ENCODE measurements at regions not wholly inside any gene's neighbourhood (a gene's known extent, or its start where the extent isn't known, plus 50 kb on each side); places are given as distances from the start of the nearest gene placed in this dataset.

DNA sequence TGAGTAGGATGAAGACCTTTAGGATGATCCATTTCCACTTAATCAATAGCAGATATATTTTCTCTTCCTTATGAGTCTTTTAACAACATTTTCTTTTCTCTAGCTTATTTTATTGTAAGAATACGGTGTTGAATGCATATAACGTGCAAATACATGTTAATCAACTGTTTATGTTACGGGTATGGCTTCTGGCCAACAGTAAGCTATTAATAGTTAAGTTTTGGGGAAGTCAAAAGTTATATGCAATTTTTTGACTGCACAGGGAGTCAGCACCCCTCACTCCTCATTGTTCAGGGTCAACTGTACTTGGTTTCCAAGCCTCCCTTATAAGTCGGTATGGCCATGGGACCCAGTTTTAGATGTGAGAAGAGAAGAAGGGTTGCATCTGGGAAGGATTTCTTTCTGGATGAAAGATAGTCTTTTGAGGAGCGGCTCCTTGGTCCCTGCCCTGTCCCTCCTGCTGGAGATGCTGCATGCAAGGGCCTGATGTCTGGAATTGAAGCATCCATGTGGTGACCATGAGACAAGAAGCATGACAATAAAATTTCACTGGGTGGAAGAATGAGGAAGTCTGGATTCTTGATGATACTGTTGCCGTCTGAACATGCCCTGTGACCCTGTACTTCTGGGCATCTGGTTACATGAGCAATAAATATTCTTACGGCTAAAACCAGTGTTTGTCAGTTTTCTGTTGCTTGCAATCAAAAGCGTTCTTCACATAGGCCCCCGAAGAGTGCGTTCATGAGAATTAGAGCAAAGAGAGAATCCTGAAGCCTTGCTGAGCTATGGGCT lies 194.7 kb upstream of the PMEPA1 start:
- peaks cover 0 to 31% (median 3%) of the 10 kb centered on the region in 5 donors for H3K4me1 ChIP-seq (ENCODE audit: control insufficient read depth in 5 of 5, insufficient read depth in 5 of 5, low read length in 5 of 5)
- H3K27ac ChIP-seq (ENCODE audit: low read depth in 1 of 2, low read length in 1 of 2): no peak overlapping the region
- DNase-seq: peak in 2 of 3 donors; percentile 30 to 52
- ATAC-seq (ENCODE audit: insufficient read depth, low FRiP score): no peak
- H3K9me3 ChIP-seq (ENCODE audit: control insufficient read depth in 4 of 4, insufficient read depth in 3 of 4, low read length in 3 of 4): no peaks in the 10 kb centered on the region
- TF ChIP-seq, protein P1, sequence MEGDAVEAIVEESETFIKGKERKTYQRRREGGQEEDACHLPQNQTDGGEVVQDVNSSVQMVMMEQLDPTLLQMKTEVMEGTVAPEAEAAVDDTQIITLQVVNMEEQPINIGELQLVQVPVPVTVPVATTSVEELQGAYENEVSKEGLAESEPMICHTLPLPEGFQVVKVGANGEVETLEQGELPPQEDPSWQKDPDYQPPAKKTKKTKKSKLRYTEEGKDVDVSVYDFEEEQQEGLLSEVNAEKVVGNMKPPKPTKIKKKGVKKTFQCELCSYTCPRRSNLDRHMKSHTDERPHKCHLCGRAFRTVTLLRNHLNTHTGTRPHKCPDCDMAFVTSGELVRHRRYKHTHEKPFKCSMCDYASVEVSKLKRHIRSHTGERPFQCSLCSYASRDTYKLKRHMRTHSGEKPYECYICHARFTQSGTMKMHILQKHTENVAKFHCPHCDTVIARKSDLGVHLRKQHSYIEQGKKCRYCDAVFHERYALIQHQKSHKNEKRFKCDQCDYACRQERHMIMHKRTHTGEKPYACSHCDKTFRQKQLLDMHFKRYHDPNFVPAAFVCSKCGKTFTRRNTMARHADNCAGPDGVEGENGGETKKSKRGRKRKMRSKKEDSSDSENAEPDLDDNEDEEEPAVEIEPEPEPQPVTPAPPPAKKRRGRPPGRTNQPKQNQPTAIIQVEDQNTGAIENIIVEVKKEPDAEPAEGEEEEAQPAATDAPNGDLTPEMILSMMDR (IDR thresholded peaks at IDR 0.05; ENCODE audit: control extremely low read depth, extremely low read depth): no peak
- no peak overlapping the region for H3K4me3 ChIP-seq
- no peak overlapping the region for H3K9ac ChIP-seq (ENCODE audit: insufficient read depth in 1 of 2, low read length in 2 of 2)
- H3K36me3 ChIP-seq (ENCODE audit: control insufficient read depth in 4 of 4, insufficient read depth in 4 of 4, low read length in 4 of 4): no peaks in the 10 kb centered on the region
- WGBS, 2 donors: 46 to 67% methylated on average over 10 of the region's 10 CpGs
- H3K27me3 ChIP-seq (ENCODE audit: control insufficient read depth in 3 of 3, insufficient read depth in 3 of 3, low read length in 2 of 3): no peaks in the 10 kb centered on the region

DNA sequence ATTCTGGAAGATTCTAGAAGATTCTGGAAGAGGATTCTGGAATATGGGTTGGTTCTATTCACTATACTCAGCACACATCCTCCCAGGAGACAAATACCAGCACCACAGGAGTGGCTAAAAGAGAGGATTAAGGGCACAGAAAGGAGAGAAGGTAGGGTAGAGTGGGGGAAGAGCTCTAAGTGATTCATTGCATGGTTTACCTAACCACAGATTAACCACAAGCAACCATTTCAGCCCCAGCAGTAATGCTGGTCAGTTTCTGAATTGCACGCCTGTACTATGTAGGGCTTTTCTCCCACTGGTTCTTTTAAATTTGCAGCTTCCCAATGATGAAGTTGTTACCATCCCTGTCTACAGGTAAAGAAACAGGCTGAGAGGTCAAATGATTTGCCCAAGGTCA lies 192.7 kb upstream of the PMEPA1 start:
- Histone ChIP-seq H3K27me3 (ENCODE audit: control insufficient read depth in 3 of 3, insufficient read depth in 3 of 3, low read length in 2 of 3) (no peaks in the 10 kb centered on the region), H3K4me1 (ENCODE audit: control insufficient read depth in 5 of 5, insufficient read depth in 5 of 5, low read length in 5 of 5) (peaks cover 0 to 19% (median 3%) of the 10 kb centered on the region in 5 donors), H3K4me3 (no peak overlapping the region), H3K27ac (ENCODE audit: low read depth in 1 of 2, low read length in 1 of 2) (no peak overlapping the region), H3K9me3 (ENCODE audit: control insufficient read depth in 4 of 4, insufficient read depth in 3 of 4, low read length in 3 of 4) (no peaks in the 10 kb centered on the region), H3K9ac (ENCODE audit: insufficient read depth in 1 of 2, low read length in 2 of 2) (no peak overlapping the region), H3K36me3 (ENCODE audit: control insufficient read depth in 4 of 4, insufficient read depth in 4 of 4, low read length in 4 of 4) (no peaks in the 10 kb centered on the region)
- WGBS, 2 donors: 35 to 73% methylated on average over 1 of the region's 1 CpG
- ATAC-seq (ENCODE audit: insufficient read depth, low FRiP score) (no peak), DNase-seq (no peak)
- TF ChIP-seq, protein P1 (IDR thresholded peaks at IDR 0.05; ENCODE audit: control extremely low read depth, extremely low read depth): no peak

DNA sequence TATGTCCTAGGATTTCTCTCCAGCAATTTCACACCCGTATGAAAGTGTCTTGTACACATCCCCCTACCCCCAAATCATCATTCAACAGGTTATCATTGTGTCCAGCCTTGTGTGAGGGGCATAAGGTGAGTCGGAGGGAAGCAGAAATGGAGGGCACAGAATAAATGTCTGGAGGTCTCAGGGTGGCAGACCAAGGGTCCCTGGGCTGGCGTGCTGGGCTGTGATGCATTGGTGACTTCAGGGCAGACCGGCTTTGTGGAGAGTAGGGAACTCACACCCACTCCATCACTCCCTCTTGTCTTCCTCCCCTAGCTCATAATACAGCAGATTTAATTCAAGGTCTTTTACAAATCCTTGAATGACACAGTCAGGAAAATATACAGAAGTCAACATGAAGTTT lies 191.7 kb upstream of the PMEPA1 start:
- no peaks in the 10 kb centered on the region for H3K9me3 ChIP-seq (ENCODE audit: control insufficient read depth in 4 of 4, insufficient read depth in 3 of 4, low read length in 3 of 4)
- ATAC-seq (ENCODE audit: insufficient read depth, low FRiP score) (no peak), DNase-seq (no peak)
- TF ChIP-seq, protein P1 (IDR thresholded peaks at IDR 0.05; ENCODE audit: control extremely low read depth, extremely low read depth): no peak
- H3K4me1 ChIP-seq (ENCODE audit: control insufficient read depth in 5 of 5, insufficient read depth in 5 of 5, low read length in 5 of 5): peaks cover 0 to 20% (median 3%) of the 10 kb centered on the region in 5 donors
- H3K4me3 ChIP-seq: no peak overlapping the region
- H3K9ac ChIP-seq (ENCODE audit: insufficient read depth in 1 of 2, low read length in 2 of 2): no peak overlapping the region
- WGBS, 2 donors: 92 to 97% methylated on average over 4 of the region's 4 CpGs
- no peak overlapping the region for H3K27ac ChIP-seq (ENCODE audit: low read depth in 1 of 2, low read length in 1 of 2)
- no peaks in the 10 kb centered on the region for H3K27me3 ChIP-seq (ENCODE audit: control insufficient read depth in 3 of 3, insufficient read depth in 3 of 3, low read length in 2 of 3)
- no peaks in the 10 kb centered on the region for H3K36me3 ChIP-seq (ENCODE audit: control insufficient read depth in 4 of 4, insufficient read depth in 4 of 4, low read length in 4 of 4)

Measured in lung (tissue), 11 donors.